HG02970 (cell line): ENCODE measurements at regions not wholly inside any gene's neighbourhood (a gene's known extent, or its start where the extent isn't known, plus 50 kb on each side); places are given as distances from the start of the nearest gene placed in this dataset.

Source experiments
- ATAC-seq: cut with Tn5 transposase; IDR thresholded peaks from one replicate; pipeline ENCODE4 v1.9.1; 2021; ENCODE audit warnings: mild to moderate bottlenecking, moderate library complexity, moderate number of reproducible peaks; ENCODE audit not compliant: unreplicated experiment, low FRiP score

DNA sequence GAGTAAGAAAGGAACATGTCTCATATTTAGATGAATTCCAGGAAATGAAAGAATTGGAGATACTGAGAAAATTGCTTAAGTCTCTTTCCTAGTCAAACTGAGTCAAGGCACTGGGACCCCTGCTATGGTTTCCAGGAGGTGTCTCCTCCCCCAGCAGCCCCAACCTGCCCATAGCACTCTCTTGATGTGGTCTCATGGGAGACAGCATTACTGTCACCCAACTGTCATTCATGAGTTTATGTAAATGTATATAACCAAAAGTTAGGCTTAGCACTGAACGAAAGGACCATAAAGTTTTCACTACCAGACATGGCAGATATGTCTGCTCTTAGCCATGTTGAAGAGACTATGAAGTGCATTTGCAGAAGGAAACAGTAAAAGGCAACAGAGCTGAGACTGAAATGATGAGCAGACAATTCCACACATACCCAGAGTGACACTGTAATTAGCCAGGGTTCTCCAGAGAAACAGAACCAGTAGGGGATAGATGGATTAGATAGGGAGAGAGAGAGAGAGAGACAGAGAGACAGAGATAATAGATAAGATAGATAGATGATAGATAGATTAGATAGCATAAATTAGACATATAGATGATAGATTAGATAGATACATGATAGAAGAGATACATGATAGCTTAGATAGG lies 328.1 kb downstream of the BRD1 start:
- no peak for ATAC-seq

DNA sequence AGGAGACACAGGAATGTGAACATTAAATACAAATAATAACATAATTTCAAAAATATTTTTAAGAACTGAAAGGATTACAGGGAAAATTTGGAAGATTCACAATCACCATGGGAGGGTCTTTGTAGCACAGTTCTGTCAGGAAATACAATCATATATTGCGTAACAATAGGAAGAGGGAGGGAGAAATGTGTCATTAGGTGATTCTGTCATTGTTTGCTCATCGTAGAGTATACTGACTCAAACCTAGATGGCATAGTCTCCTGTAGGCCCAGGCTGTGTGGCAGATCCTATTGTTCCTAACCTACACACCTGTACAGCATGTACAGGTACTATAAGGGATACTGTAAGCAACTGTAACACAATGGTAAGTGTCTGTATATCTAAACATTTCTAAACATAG lies 330.4 kb downstream of the BRD1 start:
- ATAC-seq = no peak

DNA sequence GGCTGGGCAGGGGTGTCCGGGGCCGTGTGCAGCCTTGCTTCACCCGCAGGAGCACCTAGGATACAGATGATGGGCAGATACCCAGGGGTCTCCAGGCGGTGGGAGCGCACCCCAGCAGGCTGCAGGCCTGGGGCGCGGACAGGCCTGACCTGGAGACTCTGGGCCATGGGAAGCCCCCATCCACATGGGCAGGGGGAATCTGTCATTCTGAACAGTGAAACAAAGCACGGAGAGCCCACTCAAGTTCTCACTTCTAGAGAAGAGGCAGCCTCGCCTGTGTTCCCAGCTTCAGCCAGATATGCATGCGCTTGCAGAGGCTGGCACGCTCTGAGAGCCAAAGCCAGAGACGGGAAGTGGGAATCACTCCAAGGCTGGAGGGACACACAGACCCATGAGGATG lies 333.1 kb downstream of the BRD1 start:
- no peak for ATAC-seq

DNA sequence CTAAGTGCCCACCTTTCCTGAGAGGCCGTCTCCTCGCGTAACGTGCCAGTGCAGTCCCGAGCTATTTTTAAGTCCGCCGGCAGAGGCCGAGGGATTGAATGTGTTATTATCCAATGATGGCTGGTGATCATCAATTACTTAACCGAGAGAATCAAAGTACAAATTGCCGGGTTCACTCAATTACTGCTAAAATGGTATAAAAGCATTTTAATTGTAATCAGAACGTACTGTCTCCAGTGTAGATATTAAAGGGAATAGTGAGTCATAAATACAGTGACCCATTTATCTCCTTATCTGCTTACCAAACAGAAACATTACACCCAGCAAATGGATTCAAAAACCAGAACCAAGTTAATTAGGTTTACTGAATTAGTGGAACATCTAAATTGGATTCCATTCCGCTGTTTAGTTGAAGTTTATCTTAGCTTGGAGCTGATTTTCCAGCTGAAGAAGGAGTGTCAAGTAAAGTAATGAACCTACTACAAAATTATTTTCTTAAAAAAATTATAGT lies 334.9 kb downstream of the BRD1 start:
- no peak for ATAC-seq

DNA sequence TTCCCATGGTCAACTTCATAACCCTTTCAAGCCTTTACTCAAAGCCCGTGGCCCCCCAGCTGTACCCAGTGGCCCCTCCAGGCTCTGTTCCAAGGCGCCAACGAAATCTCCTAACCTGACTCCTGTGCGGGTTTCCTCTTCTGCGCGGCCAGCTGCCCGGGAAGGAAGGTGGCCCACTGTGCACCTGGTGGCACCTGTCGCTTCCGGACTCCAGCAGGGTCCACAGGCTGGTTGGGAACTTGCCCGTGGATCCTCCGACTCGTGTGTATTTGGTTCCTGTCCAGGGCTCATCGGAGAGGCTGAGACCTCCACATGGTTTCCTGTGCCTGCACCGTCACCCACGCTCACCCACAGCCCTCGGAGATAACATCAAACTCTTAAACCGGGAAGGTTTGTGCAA lies 335.4 kb downstream of the BRD1 start:
- ATAC-seq = no peak

DNA sequence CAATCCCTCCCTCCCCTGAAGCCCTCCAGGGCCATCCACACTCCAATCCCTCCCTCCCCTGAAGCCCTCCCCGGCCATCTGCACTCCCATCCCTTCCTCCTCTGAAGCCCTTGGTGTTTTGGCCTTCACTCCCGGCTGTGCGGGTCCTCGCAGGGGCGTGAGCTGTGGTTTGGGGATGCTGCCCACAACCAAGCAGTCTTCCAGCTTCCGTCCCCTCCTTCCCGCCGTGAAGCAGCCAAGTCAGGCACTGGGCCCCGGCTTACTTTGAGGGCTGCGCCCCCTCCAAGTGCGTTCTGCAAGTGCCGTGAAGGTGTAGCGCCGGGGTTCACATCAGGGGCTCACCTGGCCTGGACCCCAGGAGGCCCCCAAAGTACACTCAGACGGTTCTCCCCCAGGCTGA lies 335.9 kb downstream of the BRD1 start:
- no peak for ATAC-seq

DNA sequence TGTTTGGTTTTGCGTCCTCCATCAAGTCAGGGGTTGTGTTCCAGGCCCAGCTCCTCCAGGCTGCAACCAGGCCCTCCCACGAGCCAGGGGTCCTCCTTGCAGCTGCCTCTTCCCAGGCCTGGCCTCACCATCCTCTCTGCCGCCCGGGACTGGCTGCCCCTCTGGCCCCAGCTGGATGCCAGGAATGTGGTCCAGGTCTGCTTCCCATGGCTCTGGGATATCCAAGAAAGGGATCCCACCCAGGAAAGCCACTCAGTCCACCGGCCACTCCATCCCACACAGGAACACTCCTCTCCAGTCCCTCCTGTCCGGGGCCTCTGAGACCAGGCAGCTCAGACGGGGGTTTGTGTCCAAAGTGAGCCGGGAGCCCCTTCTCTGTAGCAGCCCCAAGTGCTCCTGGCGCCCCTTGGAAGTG lies 336.4 kb downstream of the BRD1 start:
- no peak for ATAC-seq

DNA sequence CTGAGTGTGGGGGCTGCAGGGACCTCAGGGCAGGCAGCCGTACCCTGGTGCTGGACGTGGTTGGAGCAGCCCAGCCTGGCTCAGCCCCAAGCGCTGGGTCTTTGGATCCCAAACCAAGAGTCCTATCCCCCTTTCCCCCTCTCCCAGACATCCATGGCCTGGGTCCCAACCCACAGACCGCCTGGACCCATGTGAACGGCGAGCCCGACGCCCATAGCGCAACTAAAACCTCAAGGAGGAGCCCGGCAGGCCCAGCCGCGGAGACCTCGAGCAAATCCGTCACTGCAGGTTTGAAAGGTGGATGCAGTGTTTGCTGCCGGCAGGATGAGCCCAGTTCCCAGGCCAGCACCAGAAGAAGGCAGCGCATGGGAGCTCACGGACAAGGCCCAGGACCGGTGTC lies 337.0 kb downstream of the BRD1 start:
- no peak for ATAC-seq

DNA sequence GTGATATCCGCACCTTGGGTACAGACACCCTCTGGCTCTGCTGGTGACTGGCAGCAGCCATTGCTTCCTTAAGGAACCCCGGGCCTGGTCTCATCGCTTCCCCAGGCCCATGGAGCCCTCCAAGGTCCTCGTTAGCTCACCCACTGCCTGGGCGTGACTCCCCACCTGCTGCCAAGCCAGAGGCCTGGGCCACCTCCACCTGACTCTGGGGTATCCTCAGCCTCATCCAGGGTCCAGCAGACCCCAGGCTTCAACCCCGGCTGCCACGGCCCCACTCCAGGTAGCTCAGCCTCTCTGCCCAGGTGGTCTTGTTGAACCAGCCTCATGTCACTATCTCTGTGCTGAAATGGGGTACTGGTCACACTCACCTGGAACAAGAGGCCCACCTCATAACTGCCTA lies 337.9 kb downstream of the BRD1 start:
- no peak for ATAC-seq

DNA sequence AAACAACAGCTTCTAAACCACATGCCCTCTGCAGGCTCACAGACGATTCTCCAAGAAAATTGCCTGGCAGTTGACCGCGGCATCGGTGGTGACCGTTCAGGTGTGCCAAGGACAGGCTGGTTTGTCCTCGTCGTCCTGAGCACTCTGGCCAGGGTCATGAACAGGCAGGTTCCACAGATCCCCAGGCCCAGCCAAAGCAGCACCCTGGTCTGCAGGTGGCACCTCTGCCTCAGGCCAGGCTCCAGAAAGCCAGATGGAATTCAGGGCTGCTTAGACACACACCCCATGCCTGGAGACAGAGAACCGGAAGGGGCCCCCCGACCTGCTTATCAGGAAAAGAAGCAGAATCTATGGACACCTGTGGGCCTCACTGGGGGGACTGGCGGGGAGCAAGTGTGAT lies 338.7 kb downstream of the BRD1 start:
- no peak for ATAC-seq

DNA sequence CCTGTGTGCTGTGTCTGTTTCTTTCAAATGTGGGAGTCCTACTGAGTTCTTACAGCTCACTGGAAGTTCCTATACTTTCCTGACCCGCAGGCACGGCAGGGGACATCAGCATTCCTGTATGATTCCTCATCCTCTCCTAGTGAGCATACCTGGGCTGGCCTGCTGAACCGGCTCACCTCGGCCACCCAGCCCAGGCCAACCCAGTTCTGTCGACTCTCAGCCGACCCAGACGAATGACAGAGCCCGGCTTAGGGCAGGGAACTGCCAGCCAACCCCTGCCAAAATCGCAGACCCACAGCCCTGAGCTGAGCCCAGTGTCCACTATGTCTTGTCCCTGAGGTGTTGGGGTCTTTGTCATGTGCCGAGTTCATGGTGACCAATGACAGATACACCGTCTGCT lies 339.7 kb downstream of the BRD1 start:
- ATAC-seq = no peak

DNA sequence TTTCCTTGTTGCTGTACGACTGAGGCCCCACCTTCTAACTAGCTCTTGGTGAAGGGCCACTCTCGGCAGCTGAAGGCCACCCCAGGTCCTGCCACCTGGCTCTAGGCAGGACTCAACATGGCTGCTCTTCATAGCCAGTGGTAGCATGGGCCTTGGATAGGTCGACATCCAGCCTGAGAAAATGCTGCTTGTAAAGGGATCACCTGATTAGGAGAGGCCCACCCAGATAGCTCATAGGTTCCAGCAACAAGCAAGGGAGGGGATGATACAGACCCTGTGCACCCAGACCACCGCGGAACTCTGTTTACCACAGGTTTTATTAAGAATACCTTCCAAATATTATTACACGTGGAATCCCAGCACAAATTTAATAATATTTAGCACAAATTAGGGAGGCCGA lies 341.4 kb downstream of the BRD1 start:
- ATAC-seq = no peak

DNA sequence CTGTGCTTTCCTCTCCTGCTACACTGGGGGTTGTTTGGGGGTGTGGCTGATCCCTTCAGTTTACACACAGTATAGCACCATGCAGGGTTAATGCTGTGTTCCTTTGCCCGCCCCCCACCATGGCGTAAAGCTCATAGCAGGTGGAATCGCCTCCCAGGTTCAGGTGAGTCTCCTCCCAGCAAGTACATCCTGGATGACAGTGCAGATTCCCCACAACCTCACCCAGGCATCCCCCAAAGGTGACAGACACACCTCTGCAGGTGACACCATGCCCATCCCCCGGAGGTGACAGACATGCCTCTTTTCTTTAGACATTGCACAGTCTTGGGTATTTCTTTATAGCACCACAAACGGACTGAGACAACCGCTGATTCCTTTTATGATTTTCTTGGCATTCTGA lies 343.7 kb downstream of the BRD1 start:
- ATAC-seq = no peak

DNA sequence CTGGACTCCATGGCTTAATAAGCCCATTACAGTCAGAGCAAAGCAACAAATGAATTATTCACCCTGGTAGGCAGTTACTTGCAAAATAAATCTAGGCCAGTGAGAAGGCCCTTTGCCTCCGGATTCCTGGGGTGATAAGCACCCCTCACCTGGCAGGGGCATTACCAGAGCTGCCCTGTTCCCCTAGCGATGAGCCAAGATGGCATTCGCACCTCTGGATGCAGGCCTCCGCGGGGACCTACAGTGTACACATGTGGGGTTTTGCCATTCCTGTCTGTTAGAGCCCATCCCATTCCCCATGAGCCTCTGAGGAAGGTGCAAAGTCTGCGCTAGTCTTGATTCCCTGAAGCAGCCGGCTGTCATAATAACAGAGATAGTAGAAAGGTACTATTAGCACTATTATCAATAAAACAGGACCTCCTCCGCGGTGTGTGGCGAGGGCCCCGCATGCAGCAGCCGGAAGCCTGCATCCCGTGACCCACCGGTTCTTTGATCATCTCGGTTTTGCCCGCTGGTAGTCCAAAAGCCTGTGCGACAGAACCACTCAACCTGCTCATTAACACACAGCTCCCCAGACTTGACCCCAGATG lies 344.3 kb downstream of the BRD1 start:
- ATAC-seq = no peak

DNA sequence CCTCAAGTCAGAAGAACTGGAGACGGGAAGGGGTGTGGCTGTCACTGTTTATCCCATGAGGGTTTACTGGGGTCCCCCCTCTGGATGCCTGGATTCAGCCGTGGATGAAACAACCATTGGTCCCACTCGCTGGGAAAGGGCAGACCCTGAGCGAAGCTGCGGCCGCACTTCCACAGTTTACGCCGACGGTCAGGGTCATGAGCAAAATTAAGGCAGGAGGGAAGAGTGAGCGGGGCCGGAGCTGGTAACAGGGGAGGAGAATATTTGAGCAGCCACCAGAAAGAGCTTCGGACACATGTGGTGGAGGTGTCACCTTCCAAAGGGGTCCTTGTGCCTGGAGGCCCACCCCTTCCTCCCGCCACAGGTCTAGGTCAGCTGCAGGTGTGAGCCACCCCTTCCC lies 344.9 kb downstream of the BRD1 start:
- ATAC-seq = no peak

DNA sequence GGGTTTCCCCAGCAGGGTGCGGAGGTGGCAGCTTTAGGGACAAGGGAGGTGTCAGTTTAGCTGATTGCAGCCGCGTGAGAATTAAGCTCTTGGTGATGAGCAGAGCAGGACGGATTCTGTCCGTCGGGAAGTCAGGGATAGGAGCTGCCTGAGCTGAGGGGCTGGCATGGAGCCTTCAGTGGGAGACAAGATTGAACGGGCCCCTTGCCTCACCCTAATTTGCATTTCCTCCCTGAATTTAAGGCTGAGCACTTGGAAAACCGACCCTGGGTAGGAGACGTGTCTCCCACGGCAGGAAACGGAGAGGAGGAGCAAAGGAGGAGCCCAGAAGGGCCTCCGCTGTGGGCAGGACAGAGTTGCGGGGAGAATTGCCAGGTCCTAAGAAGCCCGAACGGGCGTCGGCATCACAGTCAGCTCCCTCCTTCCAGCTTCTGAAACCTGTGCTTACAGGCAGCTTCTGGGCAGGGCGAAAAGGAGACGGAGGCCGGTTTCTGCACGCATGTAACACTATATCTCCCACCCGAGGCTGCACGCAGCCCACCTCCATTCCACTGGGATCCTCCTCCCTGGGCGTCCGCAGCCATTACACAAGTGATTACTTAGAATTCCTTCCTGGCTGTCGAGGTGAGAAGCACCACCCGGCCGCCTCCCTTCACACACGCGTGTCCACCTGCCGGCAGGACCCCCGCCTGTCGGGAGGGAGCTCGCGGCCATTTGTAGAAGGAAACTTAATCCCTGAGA lies 345.8 kb downstream of the BRD1 start:
- ATAC-seq = no peak

DNA sequence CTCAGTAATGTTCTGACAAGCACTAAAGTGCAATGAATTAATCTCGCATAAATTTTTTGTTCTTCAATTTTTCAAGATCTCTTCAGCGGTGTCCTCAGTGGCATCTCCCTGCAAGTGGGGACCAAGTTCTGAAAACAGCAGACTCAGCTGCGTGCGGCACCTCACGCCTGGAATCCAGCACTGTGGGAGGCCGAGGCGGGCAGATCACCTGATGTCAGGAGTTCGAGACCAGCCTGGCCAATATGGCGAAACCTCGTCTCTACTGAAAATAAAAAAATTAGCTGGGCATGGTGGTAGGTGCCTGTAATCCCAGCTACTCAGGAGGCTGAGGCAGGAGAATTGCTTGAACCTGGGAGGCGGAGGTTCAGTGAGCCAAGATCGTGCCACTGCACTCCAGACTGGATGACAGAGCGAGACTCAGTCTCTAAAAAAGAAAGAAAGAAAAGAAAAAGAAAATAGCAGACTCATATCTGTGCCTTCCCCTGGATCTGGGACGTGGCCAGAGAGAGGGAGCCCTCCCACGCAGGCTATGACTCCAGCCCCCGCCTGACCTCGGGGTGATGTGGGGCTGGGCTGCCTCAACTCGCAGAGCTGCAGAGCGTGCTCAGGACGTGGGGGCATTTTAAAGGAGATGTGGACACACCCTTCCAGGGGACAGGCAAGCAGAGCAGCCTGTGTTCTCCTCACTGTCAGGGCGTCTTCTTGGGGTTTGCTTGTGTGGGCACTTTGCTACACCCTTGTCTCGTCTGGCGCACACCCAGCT lies 346.6 kb downstream of the BRD1 start:
- no peak for ATAC-seq

DNA sequence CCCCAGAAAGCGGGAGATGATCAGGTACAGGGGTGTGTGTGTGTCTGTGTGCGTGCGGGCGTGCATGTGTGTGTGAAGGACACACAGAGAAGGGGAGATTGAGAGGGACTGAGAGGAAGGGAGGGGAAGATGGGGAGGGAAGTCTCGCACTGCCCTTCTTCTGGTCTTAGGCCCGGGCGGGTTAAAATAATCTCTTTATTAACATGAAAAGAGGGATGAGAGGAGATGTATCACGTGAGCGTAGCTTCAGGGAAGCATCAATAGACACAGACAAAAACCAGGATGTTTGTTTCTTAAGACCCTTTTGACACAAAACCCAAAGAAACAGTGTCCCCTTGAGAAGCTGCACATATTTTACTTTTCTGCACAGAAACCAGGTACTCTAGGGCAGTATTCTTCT lies 347.3 kb downstream of the BRD1 start:
- ATAC-seq = no peak

DNA sequence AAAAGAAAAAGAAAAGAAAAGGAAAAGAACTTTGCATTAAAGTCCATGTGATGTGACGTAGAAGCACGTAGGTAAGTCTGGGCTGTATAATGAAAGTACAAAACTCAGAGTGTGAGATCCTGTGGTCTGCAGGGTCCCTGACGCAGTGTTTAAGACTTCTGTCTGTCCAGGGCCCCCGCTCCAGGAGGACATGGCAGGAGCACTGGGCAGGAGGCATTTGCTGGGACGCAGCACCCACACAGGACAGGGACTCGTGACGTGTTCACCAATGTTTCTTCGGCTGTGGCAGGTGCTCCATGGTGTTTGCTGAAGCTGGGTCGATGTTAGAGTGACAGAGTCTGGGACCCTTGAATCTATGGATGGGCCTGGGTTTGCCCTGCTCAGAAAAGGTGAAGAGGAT lies 348.1 kb downstream of the BRD1 start:
- ATAC-seq = no peak

DNA sequence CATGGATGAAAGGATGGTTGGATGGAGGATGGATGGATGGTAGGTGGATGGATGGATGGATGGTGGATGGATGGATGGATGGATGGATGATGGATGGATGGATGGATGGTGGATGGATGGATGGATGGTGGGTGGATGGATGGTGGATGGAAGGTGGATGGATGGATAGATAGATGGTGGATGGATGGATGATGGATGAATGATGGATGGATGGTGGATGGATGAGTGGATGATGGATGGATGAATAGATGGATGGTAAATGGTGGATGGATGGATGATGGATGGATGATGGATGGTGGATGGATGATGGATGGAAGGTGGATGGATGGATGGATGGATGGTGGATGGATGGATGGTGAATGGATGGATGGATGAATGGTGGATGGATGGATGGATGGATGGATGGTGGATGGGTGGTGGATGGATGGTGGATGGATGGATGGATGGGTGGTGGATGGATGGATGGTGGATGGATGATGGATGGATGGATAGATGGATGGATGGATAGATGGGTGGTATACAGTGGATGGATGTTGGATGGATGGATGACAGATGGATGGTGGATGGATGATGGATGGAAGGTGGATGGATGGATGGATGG lies 350.8 kb downstream of the BRD1 start:
- ATAC-seq = no peak

DNA sequence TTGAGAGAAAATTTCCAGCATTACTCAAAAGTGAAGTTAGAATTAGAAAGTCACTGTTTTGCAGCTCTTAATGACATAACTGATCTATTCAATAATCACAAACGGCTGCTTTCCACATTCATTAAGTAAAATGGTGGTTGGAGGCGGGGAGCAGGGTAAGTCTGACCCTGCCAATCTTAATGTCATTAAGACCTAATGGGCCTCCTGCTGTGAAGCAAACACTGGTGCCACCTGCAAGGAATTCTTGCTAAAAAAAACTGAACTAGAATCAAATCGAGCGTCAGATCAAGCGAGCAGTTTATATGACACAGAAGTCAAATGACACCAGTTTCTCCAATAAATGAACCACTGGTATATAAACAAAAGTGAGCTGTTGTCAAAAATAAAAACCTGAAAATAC lies 351.5 kb downstream of the BRD1 start:
- no peak for ATAC-seq
